ENCODE measurements at regions not wholly inside any gene's neighbourhood (a gene's known extent, or its start where the extent isn't known, plus 50 kb on each side); places are given as distances from the start of the nearest gene placed in this dataset.

DNA sequence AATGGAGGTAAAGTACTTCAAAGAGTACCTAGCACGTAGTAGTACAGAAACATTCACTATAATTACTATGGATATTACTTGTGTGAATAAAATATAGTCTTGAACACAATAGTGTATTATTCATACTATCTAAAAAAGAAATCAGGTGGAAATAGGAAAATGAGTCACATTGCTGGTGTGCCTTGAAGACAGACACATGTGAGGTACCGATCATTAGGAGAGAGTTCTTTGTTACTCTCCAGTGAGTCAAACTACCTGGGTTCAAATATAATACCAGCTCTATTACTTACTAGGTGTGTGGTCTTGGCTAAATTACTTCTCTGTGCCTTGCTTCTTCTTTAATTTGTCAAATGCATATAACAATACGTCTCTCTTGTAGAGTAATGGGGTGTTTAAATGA lies 50.8 kb upstream of the BEND6 start:
- peaks cover 0 to 14% (median 10%) of the 10 kb centered on the region in 4 donors for H3K4me1 ChIP-seq
- H3K27me3 ChIP-seq = no peaks in the 10 kb centered on the region
- TF ChIP-seq, protein P1, sequence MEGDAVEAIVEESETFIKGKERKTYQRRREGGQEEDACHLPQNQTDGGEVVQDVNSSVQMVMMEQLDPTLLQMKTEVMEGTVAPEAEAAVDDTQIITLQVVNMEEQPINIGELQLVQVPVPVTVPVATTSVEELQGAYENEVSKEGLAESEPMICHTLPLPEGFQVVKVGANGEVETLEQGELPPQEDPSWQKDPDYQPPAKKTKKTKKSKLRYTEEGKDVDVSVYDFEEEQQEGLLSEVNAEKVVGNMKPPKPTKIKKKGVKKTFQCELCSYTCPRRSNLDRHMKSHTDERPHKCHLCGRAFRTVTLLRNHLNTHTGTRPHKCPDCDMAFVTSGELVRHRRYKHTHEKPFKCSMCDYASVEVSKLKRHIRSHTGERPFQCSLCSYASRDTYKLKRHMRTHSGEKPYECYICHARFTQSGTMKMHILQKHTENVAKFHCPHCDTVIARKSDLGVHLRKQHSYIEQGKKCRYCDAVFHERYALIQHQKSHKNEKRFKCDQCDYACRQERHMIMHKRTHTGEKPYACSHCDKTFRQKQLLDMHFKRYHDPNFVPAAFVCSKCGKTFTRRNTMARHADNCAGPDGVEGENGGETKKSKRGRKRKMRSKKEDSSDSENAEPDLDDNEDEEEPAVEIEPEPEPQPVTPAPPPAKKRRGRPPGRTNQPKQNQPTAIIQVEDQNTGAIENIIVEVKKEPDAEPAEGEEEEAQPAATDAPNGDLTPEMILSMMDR (IDR thresholded peaks at IDR 0.05) = no peak
- TF ChIP-seq EP300 (IDR thresholded peaks at IDR 0.05) (no peak), POLR2AphosphoS5 (IDR thresholded peaks at IDR 0.05) (no peak), POLR2A (IDR thresholded peaks at IDR 0.05; ENCODE audit: low read depth) (no peak)
- H3K27ac ChIP-seq (replicated peaks in 1 of 4) = no peak overlapping the region
- no peaks in the 10 kb centered on the region for H3K9me3 ChIP-seq
- 46% methylated on average over 3 of the region's 3 CpGs for WGBS
- intact Hi-C loops (cut with DNase I) = loop anchor here (5.0 kb wide), 3 partner anchors 48 to 418 kb away; no protein-coding TSS in a partner anchor
- no peaks in the 10 kb centered on the region for H3K36me3 ChIP-seq
- DNase-seq (ENCODE audit: extremely low spot score) = no peak
- H3K4me3 ChIP-seq = no peak overlapping the region

DNA sequence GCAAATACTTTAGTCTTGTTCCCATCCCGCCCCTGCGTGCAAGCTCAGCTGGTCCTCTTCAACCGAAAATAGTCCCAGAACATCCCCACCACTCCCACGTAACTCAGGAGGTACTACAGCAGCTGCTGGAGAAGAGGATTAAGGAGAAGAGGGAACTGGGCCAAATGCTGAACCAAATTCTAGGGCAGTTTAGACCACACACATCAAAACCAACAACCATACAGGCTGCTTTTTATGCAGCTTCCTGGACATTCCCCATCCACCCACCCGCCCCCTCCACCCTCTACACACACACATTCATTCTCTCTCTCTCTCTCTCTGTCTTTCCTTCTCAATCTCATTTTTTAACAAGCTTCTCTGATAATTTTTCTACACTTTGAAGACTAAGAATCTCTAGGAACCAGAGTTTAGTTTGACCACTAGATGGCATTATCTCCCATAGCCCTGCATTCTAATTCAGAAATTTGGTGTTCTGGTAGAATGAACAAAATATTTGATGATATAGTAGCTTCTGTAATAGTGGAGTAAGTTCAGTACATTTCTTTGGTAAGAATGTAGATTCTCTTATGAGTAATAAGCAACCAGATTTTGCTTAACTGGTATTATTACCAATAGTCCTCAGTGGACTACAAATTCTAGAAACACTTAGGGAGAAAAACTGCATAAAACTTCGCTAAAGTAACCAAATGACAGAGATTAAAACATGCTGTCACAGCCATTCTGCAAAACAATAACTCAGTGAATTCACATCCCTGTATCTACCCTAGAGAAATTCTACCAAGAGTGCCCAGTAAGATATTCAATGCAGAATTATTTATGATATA lies 52.1 kb upstream of the BEND6 start:
- H3K27me3 ChIP-seq = no peaks in the 10 kb centered on the region
- WGBS = 40% methylated on average over 6 of the region's 6 CpGs
- TF ChIP-seq POLR2AphosphoS5 (IDR thresholded peaks at IDR 0.05) (no peak), EP300 (IDR thresholded peaks at IDR 0.05) (no peak), POLR2A (IDR thresholded peaks at IDR 0.05; ENCODE audit: low read depth) (no peak)
- TF ChIP-seq, protein P1 (IDR thresholded peaks at IDR 0.05) = peak; percentile 48 to 78 (median 64)
- peaks cover 0 to 14% (median 10%) of the 10 kb centered on the region in 4 donors for H3K4me1 ChIP-seq
- no peak for DNase-seq (ENCODE audit: extremely low spot score)
- peak overlapping the region in 2 of 4 donors; percentile 16 to 26 for H3K4me3 ChIP-seq
- H3K9me3 ChIP-seq = no peaks in the 10 kb centered on the region
- H3K27ac ChIP-seq (replicated peaks in 1 of 4) = peak overlapping the region in 1 of 4 donors; percentile 9
- intact Hi-C loops (cut with DNase I) = loop anchor here (5.0 kb wide), 3 partner anchors 49 to 419 kb away; no protein-coding TSS in a partner anchor
- H3K36me3 ChIP-seq = no peaks in the 10 kb centered on the region

DNA sequence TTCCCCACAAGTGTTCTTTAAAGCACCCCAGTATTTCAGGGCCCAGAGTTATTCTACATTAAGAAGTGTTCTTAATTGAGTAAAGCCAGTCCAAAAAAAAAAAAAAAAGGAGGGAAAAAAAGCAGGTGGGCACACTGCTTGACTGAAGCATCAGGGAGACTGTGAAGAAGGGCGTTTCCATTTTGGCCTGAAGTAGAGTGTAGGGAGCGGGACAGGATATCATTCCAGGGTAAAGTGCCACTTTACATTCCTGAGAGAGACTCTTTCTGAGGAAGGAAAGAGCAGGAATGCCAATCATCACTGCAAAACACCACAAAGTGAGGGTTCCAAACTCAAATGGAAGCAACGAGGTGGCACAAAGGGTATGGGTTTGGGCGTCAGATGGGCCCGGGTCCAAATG lies 54.1 kb upstream of the BEND6 start:
- peaks cover 0 to 14% (median 10%) of the 10 kb centered on the region in 4 donors for H3K4me1 ChIP-seq
- intact Hi-C loops (cut with DNase I) = loop anchor here (5.0 kb wide), 3 partner anchors 52 to 422 kb away; no protein-coding TSS in a partner anchor
- H3K36me3 ChIP-seq = no peaks in the 10 kb centered on the region
- 86% methylated on average over 5 of the region's 5 CpGs for WGBS
- no peaks in the 10 kb centered on the region for H3K9me3 ChIP-seq
- no peak overlapping the region for H3K4me3 ChIP-seq
- no peak overlapping the region for H3K27ac ChIP-seq (replicated peaks in 1 of 4)
- no peak for TF ChIP-seq EP300 (IDR thresholded peaks at IDR 0.05)
- TF ChIP-seq, protein P1 (IDR thresholded peaks at IDR 0.05) = no peak
- H3K27me3 ChIP-seq = no peaks in the 10 kb centered on the region
- DNase-seq (ENCODE audit: extremely low spot score) = no peak

DNA sequence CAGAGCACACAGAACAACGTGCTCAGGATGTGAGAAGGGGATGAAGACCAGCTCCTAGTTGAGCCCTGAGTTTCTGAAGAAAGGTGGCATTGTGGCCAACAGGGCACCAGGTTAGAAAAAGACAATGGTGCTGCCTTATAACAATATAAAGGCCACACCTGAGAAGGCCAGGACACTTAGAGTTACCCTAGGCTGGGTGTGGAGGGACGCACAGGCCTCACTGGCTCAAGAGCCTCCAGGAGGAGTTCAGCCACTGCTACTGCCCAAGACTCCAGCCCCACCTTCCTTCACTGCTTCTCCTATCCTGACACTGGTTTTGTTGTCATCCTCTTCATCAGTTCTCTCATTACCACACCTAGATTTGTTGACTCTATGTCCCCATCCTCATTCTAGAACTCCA lies 55.2 kb upstream of the BEND6 start:
- 70% methylated on average over 2 of the region's 2 CpGs for WGBS
- H3K27ac ChIP-seq (replicated peaks in 1 of 4) = peak overlapping the region in 1 of 4 donors; percentile 13
- intact Hi-C loops (cut with DNase I) = loop anchor here (5.0 to 10.0 kb wide), 4 partner anchors 53 to 423 kb away; partner anchors contain the start of gene BAG2
- no peak for TF ChIP-seq EP300 (IDR thresholded peaks at IDR 0.05)
- TF ChIP-seq, protein P1 (IDR thresholded peaks at IDR 0.05) = no peak
- TF ChIP-seq POLR2AphosphoS5 (IDR thresholded peaks at IDR 0.05) = no peak
- TF ChIP-seq POLR2A (IDR thresholded peaks at IDR 0.05; ENCODE audit: low read depth) = no peak
- no peaks in the 10 kb centered on the region for H3K36me3 ChIP-seq
- no peak for DNase-seq (ENCODE audit: extremely low spot score)
- peaks cover 0 to 14% (median 9%) of the 10 kb centered on the region in 4 donors for H3K4me1 ChIP-seq
- H3K27me3 ChIP-seq = no peaks in the 10 kb centered on the region
- no peak overlapping the region for H3K4me3 ChIP-seq
- no peaks in the 10 kb centered on the region for H3K9me3 ChIP-seq
